ENCODE measurements at regions not wholly inside any gene's neighbourhood (a gene's known extent, or its start where the extent isn't known, plus 50 kb on each side); places are given as distances from the start of the nearest gene placed in this dataset.

- no peak overlapping the region for H3K4me3 ChIP-seq (ENCODE audit: low read length)
- H3K9me3 ChIP-seq (ENCODE audit: low read length): no peaks in the 10 kb centered on the region
- no peaks in the 10 kb centered on the region for H3K27me3 ChIP-seq (ENCODE audit: insufficient read depth, low read length)
- no peaks in the 10 kb centered on the region for H3K4me1 ChIP-seq (ENCODE audit: insufficient read depth, low read length)
- H3K36me3 ChIP-seq (ENCODE audit: insufficient read depth, low read length): no peaks in the 10 kb centered on the region
- H2AFZ ChIP-seq (ENCODE audit: low read depth, low read length): no peak overlapping the region
Observed at GRCh38 chr3:80682235-80682634, 914.4 kb upstream of the ROBO1 start.

DNA sequence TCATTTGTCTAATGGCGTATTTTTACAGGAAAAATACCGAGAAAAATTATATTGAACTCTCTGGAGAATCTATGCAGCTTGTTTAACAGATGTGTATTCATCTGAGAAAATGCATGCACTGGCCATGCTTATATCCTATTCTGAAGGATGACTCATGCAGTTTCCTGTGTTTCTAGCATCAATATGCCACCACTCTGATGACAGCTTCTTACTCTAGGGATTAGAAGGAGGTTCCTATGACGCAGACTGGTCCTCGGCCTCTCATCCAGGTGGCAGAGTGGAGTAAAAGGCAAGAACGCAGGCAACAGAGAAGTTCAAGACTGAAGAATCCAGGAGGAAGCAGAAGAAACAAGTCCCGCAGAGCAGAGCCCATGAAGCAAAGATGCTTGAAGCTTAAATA, 910.0 kb upstream of the ROBO1 start:
- no peaks in the 10 kb centered on the region for H3K4me1 ChIP-seq (ENCODE audit: insufficient read depth, low read length)
- no peak overlapping the region for H3K4me3 ChIP-seq (ENCODE audit: low read length)
- no peak overlapping the region for H2AFZ ChIP-seq (ENCODE audit: low read depth, low read length)
- H3K9me3 ChIP-seq (ENCODE audit: low read length): no peaks in the 10 kb centered on the region
- no peaks in the 10 kb centered on the region for H3K36me3 ChIP-seq (ENCODE audit: insufficient read depth, low read length)
- H3K27me3 ChIP-seq (ENCODE audit: insufficient read depth, low read length): no peaks in the 10 kb centered on the region

- Histone ChIP-seq H3K4me3 (ENCODE audit: low read length) (no peak overlapping the region), H3K36me3 (ENCODE audit: insufficient read depth, low read length) (no peaks in the 10 kb centered on the region), H3K9me3 (ENCODE audit: low read length) (no peaks in the 10 kb centered on the region), H3K4me1 (ENCODE audit: insufficient read depth, low read length) (no peaks in the 10 kb centered on the region), H2AFZ (ENCODE audit: low read depth, low read length) (no peak overlapping the region), H3K27me3 (ENCODE audit: insufficient read depth, low read length) (no peaks in the 10 kb centered on the region)
Observed at GRCh38 chr3:80676866-80677265, 909.1 kb upstream of the ROBO1 start.

GRCh38 chr3:80676261-80676660, 908.5 kb upstream of the ROBO1 start:
- Histone ChIP-seq H3K4me3 (ENCODE audit: low read length) (no peak overlapping the region), H2AFZ (ENCODE audit: low read depth, low read length) (no peak overlapping the region), H3K4me1 (ENCODE audit: insufficient read depth, low read length) (no peaks in the 10 kb centered on the region), H3K9me3 (ENCODE audit: low read length) (no peaks in the 10 kb centered on the region), H3K27me3 (ENCODE audit: insufficient read depth, low read length) (no peaks in the 10 kb centered on the region), H3K36me3 (ENCODE audit: insufficient read depth, low read length) (no peaks in the 10 kb centered on the region)

DNA sequence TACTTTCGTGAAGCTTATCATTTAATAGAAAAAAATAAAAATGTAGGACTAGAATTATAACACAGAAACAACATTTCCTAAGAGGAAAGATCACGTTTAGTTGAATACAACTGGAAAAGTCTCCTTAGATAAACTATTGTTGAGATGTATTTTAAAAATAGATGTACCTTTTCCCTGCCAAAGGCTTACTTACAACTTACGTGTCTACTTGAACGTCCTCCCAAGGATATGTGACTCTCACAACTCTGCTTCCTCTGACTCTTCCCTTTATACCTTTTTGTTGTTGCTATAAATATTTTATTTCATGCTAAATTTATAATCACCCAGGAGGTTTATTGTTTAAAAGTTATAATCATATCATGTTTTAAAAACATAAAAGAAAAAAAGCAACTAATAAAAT, 908.0 kb upstream of the ROBO1 start:
- Histone ChIP-seq H3K27me3 (ENCODE audit: insufficient read depth, low read length) (no peaks in the 10 kb centered on the region), H3K9me3 (ENCODE audit: low read length) (no peaks in the 10 kb centered on the region)

DNA sequence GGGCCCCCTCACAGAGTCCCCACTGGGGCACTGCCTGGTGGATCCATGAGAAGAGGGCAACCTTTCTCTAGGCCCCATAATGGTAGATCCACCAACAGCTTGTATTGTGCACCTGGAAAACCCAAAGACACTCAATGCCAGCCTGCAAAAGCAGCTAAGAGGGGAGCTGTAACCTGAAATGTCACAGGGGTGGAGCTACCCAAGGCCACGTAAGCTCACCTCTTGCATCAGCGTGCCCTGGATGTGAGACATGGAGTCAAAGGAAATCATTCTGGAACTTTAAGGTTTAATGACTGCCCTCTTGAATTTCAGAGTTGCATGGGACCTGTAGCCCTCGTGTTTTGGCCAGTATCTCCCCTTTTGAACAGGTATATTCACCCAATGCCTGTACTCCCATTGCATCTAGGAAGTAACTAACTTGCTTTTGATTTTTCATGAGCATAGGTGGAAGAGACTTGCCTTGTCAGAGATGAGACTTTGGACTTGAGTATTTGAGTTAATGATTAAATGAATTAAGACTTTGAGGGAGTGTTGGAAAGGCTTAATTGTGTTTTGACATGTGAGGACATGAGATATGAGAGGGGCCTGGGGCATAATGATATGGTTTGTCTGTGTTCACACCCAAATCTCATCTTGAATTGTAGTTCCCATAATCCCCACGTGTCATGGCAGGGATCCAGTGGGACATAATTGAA, 900.9 kb upstream of the ROBO1 start:
- no peak overlapping the region for H3K4me3 ChIP-seq (ENCODE audit: low read length)
- H3K27me3 ChIP-seq (ENCODE audit: insufficient read depth, low read length): no peaks in the 10 kb centered on the region
- no peaks in the 10 kb centered on the region for H3K36me3 ChIP-seq (ENCODE audit: insufficient read depth, low read length)
- H3K4me1 ChIP-seq (ENCODE audit: insufficient read depth, low read length): no peaks in the 10 kb centered on the region
- H3K9me3 ChIP-seq (ENCODE audit: low read length): no peaks in the 10 kb centered on the region
- H2AFZ ChIP-seq (ENCODE audit: low read depth, low read length): no peak overlapping the region

More for the DNA sequence above, 908.0 kb upstream of the ROBO1 start:
- Histone ChIP-seq H3K4me3 (ENCODE audit: low read length) (no peak overlapping the region), H3K36me3 (ENCODE audit: insufficient read depth, low read length) (no peaks in the 10 kb centered on the region), H3K4me1 (ENCODE audit: insufficient read depth, low read length) (no peaks in the 10 kb centered on the region), H2AFZ (ENCODE audit: low read depth, low read length) (no peak overlapping the region)

DNA sequence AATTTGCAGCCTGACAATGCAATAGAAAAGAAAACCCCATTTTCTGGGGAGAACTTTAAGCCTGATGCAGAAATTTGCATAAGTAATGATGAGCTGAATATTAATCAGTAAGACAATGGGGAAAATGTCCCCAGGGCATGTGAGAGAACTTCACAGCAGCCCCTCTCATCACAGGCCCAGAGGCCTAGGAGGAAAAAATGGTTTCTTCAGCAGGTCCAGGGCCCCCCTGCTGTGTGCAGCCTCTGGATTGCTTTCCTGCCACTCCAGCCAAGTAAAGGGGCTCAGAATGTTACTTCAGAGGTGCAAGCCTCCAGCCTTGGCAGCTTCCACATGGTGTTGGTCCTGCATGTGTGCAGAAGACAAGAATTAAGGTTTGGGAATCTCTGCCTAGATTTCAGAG, 900.3 kb upstream of the ROBO1 start:
- H3K27me3 ChIP-seq (ENCODE audit: insufficient read depth, low read length): no peaks in the 10 kb centered on the region
- H3K4me1 ChIP-seq (ENCODE audit: insufficient read depth, low read length): no peaks in the 10 kb centered on the region
- no peaks in the 10 kb centered on the region for H3K36me3 ChIP-seq (ENCODE audit: insufficient read depth, low read length)
- H2AFZ ChIP-seq (ENCODE audit: low read depth, low read length): no peak overlapping the region
- no peaks in the 10 kb centered on the region for H3K9me3 ChIP-seq (ENCODE audit: low read length)
- H3K4me3 ChIP-seq (ENCODE audit: low read length): no peak overlapping the region

- H3K27me3 ChIP-seq (ENCODE audit: insufficient read depth, low read length): no peaks in the 10 kb centered on the region
- no peaks in the 10 kb centered on the region for H3K9me3 ChIP-seq (ENCODE audit: low read length)
- H3K4me3 ChIP-seq (ENCODE audit: low read length): no peak overlapping the region
- H3K36me3 ChIP-seq (ENCODE audit: insufficient read depth, low read length): no peaks in the 10 kb centered on the region
- H2AFZ ChIP-seq (ENCODE audit: low read depth, low read length): no peak overlapping the region
- H3K4me1 ChIP-seq (ENCODE audit: insufficient read depth, low read length): no peaks in the 10 kb centered on the region
Observed at GRCh38 chr3:80663426-80663825, 895.6 kb upstream of the ROBO1 start.

- no peaks in the 10 kb centered on the region for H3K4me1 ChIP-seq (ENCODE audit: insufficient read depth, low read length)
Observed at GRCh38 chr3:80655216-80655615, 887.4 kb upstream of the ROBO1 start.

DNA sequence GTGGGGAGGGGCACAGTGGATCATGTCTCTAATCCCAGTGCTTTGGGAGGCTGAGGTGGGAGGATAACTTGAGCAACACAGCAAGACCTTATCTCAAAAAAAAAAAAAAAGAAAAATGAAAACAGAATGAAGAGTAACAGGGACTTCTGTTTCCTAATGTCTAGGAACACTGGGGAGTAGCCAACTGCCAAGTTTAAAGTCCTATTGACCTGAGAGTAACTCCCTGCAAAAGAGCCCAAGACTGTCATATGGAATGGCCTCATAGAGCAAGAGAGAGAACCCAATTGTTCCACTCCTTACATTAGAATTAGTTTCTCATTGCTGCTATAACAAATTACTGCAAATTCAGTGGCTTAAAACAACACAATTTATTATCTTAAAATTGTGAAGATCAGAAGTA, 881.4 kb upstream of the ROBO1 start:
- Histone ChIP-seq H3K4me1 (ENCODE audit: insufficient read depth, low read length) (no peaks in the 10 kb centered on the region), H3K9me3 (ENCODE audit: low read length) (no peaks in the 10 kb centered on the region)

More at GRCh38 chr3:80655216-80655615, 887.4 kb upstream of the ROBO1 start:
- H3K36me3 ChIP-seq (ENCODE audit: insufficient read depth, low read length): no peaks in the 10 kb centered on the region
- no peaks in the 10 kb centered on the region for H3K9me3 ChIP-seq (ENCODE audit: low read length)
- H3K4me3 ChIP-seq (ENCODE audit: low read length): no peak overlapping the region
- no peak overlapping the region for H2AFZ ChIP-seq (ENCODE audit: low read depth, low read length)
- H3K27me3 ChIP-seq (ENCODE audit: insufficient read depth, low read length): no peaks in the 10 kb centered on the region

GRCh38 chr3:80643421-80643820, 875.6 kb upstream of the ROBO1 start:
- H2AFZ ChIP-seq (ENCODE audit: low read depth, low read length): no peak overlapping the region
- H3K4me3 ChIP-seq (ENCODE audit: low read length): no peak overlapping the region
- H3K36me3 ChIP-seq (ENCODE audit: insufficient read depth, low read length): no peaks in the 10 kb centered on the region
- no peaks in the 10 kb centered on the region for H3K27me3 ChIP-seq (ENCODE audit: insufficient read depth, low read length)
- H3K4me1 ChIP-seq (ENCODE audit: insufficient read depth, low read length): no peaks in the 10 kb centered on the region
- no peaks in the 10 kb centered on the region for H3K9me3 ChIP-seq (ENCODE audit: low read length)

More for the DNA sequence above, 881.4 kb upstream of the ROBO1 start:
- H3K4me3 ChIP-seq (ENCODE audit: low read length): no peak overlapping the region
- no peaks in the 10 kb centered on the region for H3K36me3 ChIP-seq (ENCODE audit: insufficient read depth, low read length)
- H2AFZ ChIP-seq (ENCODE audit: low read depth, low read length): no peak overlapping the region
- no peaks in the 10 kb centered on the region for H3K27me3 ChIP-seq (ENCODE audit: insufficient read depth, low read length)

GRCh38 chr3:80618295-80619256, 850.8 kb upstream of the ROBO1 start:
- H3K27me3 ChIP-seq (ENCODE audit: insufficient read depth, low read length): no peaks in the 10 kb centered on the region
- no peak overlapping the region for H3K4me3 ChIP-seq (ENCODE audit: low read length)
- H2AFZ ChIP-seq (ENCODE audit: low read depth, low read length): no peak overlapping the region
- H3K4me1 ChIP-seq (ENCODE audit: insufficient read depth, low read length): no peaks in the 10 kb centered on the region
- no peaks in the 10 kb centered on the region for H3K36me3 ChIP-seq (ENCODE audit: insufficient read depth, low read length)
- H3K9me3 ChIP-seq (ENCODE audit: low read length): no peaks in the 10 kb centered on the region

- Histone ChIP-seq H3K4me3 (ENCODE audit: low read length) (no peak overlapping the region), H3K36me3 (ENCODE audit: insufficient read depth, low read length) (no peaks in the 10 kb centered on the region)
Observed at GRCh38 chr3:80612366-80612765, 844.6 kb upstream of the ROBO1 start.

More at GRCh38 chr3:80612366-80612765, 844.6 kb upstream of the ROBO1 start:
- Histone ChIP-seq H3K27me3 (ENCODE audit: insufficient read depth, low read length) (no peaks in the 10 kb centered on the region), H2AFZ (ENCODE audit: low read depth, low read length) (no peak overlapping the region), H3K4me1 (ENCODE audit: insufficient read depth, low read length) (no peaks in the 10 kb centered on the region), H3K9me3 (ENCODE audit: low read length) (no peaks in the 10 kb centered on the region)
